Left lung (tissue), 4 donors: ENCODE measurements at regions not wholly inside any gene's neighbourhood (a gene's known extent, or its start where the extent isn't known, plus 50 kb on each side); places are given as distances from the start of the nearest gene placed in this dataset.

Experiments
- ATAC-seq: fragments of 200-7000 bp; cut with Tn5 transposase; one replicate; pipeline ENCODE4 v1.9.1; 2020; ENCODE audit warnings: moderate library complexity
- DNase-seq, 4 donors: peaks; one replicate each; pipeline ENCODE4 v3.0.0-alpha.2; 2013 to 2020
- H3K27ac ChIP-seq, 2 donors: fragments of 200-600 bp; sonication (generic) in 1 of 2; one replicate each; pipeline versions ENCODE4 v1.5.0 to v1.8.0; 2020 to 2021
- H3K27me3 ChIP-seq, 2 donors: fragments of 200-600 bp; sonication (generic) in 1 of 2; one replicate each; pipeline versions ENCODE4 v1.5.0 to v1.8.0; 2020 to 2021
- H3K36me3 ChIP-seq, 2 donors: fragments of 200-600 bp; sonication (generic) in 1 of 2; one replicate each; pipeline versions ENCODE4 v1.5.0 to v1.8.0; 2020 to 2021
- H3K4me1 ChIP-seq, 2 donors: fragments of 200-600 bp; one replicate each; pipeline ENCODE4 v1.8.0; 2021
- H3K4me3 ChIP-seq, 2 donors: fragments of 200-600 bp; sonication (generic) in 1 of 2; one replicate each; pipeline versions ENCODE4 v1.5.0 to v1.8.0; 2020 to 2021; ENCODE audit warnings: mild to moderate bottlenecking in 1 of 2
- H3K9me3 ChIP-seq, 2 donors: fragments of 200-600 bp; sonication (generic) in 1 of 2; one replicate each; pipeline versions ENCODE4 v1.5.0 to v1.8.0; 2020 to 2021
- intact Hi-C, 2 donors: fragments of 100-400 bp; cut with DNase I; formaldehyde crosslinking; loops; one replicate each; pipeline versions ENCODE4 v1.11.2 to v1.14.2; 2022
- TF ChIP-seq, protein P1 (sequence below), 2 donors: fragments of 200-600 bp; sonication (generic) in 1 of 2; IDR thresholded peaks; one replicate each; pipeline versions ENCODE4 v1.5.0 to v1.8.0; 2021; ENCODE audit warnings: antibody characterized with exemption in 2 of 2
- donor health status: DM: no; HTN: yes; CAD: no.
- donor health status: DM: no; HTN: no; CAD: no.

DNA sequence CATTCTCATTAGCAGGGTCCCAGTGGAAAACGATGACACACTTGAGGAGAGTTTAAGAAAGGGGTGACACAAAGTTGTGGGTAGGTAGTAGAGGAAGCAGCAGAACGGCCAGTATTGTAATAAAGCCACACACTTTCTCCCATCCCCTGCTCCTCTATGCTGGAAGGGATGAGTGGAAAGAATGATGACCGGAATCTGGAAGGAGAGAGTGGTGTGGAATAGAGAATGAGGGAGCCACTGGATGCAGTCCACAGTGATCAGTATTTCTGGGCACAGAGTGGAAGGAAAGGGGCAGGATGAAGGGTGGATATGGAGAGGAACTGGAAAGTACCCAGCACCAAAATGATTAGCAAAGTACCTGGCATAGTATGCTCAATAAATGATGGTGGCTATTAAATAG is 133.8 kb upstream of the DAB2 start:
- DNase-seq (no peak), ATAC-seq (no peak)
- TF ChIP-seq, protein P1, sequence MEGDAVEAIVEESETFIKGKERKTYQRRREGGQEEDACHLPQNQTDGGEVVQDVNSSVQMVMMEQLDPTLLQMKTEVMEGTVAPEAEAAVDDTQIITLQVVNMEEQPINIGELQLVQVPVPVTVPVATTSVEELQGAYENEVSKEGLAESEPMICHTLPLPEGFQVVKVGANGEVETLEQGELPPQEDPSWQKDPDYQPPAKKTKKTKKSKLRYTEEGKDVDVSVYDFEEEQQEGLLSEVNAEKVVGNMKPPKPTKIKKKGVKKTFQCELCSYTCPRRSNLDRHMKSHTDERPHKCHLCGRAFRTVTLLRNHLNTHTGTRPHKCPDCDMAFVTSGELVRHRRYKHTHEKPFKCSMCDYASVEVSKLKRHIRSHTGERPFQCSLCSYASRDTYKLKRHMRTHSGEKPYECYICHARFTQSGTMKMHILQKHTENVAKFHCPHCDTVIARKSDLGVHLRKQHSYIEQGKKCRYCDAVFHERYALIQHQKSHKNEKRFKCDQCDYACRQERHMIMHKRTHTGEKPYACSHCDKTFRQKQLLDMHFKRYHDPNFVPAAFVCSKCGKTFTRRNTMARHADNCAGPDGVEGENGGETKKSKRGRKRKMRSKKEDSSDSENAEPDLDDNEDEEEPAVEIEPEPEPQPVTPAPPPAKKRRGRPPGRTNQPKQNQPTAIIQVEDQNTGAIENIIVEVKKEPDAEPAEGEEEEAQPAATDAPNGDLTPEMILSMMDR (IDR thresholded peaks at IDR 0.05) = no peak
- no peak overlapping the region for H3K27ac ChIP-seq
- no peaks in the 10 kb centered on the region for H3K27me3 ChIP-seq
- H3K4me1 ChIP-seq = peaks cover 0 to 4% of the 10 kb centered on the region in 2 donors
- H3K36me3 ChIP-seq = no peaks in the 10 kb centered on the region
- H3K4me3 ChIP-seq = no peak overlapping the region
- no peaks in the 10 kb centered on the region for H3K9me3 ChIP-seq
- intact Hi-C loops = no loop called here

DNA sequence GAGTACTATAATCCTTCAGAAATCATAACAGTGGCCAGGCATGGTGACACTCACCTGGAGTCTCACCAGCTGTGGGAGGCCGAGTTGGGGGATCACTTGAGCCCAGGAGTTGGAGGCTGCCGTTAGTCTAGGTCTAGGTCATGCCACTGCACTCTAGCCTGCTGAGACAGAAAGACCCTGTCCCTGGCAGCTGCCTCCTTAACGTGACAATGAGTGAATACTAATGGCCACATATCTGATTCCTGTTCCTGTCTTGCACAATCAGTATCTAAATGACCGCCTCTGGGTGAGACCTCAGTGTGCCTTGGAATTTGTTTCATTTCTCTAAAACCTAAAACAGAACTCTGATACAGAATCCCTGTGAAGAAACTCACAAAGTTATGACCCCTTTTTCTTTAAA is 131.0 kb upstream of the DAB2 start:
- H3K4me3 ChIP-seq = no peak overlapping the region

DNA sequence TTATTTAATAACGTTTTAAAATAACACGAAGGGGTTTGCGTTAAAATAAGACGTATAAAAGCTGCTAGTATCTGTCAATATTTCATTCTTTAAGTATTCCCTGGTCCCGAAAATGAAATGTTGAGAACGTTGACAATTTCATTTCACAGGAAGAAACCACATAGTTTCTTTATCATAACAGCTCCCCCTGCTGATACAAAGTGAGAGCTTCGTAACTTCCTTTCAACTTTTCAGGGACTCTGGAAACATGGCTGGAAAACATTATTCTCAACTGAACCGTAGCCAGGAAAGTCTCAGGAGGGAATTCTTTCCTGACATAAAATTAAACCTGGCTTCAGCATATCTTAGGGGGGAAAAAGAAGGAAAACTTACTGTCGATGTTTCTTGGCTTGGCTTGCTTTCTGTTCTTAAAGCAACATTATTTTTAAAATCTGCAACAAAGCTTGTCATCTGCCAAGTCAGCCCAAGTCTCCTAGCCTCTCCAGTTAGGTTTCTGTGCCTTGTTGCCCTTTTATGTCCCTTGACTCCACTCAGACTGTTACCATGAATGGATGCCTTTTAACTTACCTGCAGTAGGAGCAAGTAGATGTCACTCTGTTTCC is 122.9 kb upstream of the DAB2 start:
- intact Hi-C loops = loop anchor here in 1 of 2 donors (5.0 kb wide), 1 partner anchor 170 kb away; no protein-coding TSS in a partner anchor
- H3K4me3 ChIP-seq = no peak overlapping the region
- H3K27me3 ChIP-seq = no peaks in the 10 kb centered on the region
- DNase-seq = peak in 2 of 4 donors; percentile 75 to 83
- no peaks in the 10 kb centered on the region for H3K36me3 ChIP-seq
- no peak overlapping the region for H3K27ac ChIP-seq
- H3K9me3 ChIP-seq = no peaks in the 10 kb centered on the region
- H3K4me1 ChIP-seq = peaks cover 0 to 15% of the 10 kb centered on the region in 2 donors
- TF ChIP-seq, protein P1 (IDR thresholded peaks at IDR 0.05) = peak; percentile 68 to 70
- peak; percentile 87 for ATAC-seq

More for the DNA sequence above, 131.0 kb upstream of the DAB2 start:
- Histone ChIP-seq H3K36me3 (no peaks in the 10 kb centered on the region), H3K9me3 (no peaks in the 10 kb centered on the region), H3K27me3 (no peaks in the 10 kb centered on the region), H3K4me1 (peaks cover 0 to 4% of the 10 kb centered on the region in 2 donors), H3K27ac (no peak overlapping the region)
- ATAC-seq (peak; percentile 26), DNase-seq (no peak)
- TF ChIP-seq, protein P1 (IDR thresholded peaks at IDR 0.05) = no peak
- intact Hi-C loops = no loop called here

DNA sequence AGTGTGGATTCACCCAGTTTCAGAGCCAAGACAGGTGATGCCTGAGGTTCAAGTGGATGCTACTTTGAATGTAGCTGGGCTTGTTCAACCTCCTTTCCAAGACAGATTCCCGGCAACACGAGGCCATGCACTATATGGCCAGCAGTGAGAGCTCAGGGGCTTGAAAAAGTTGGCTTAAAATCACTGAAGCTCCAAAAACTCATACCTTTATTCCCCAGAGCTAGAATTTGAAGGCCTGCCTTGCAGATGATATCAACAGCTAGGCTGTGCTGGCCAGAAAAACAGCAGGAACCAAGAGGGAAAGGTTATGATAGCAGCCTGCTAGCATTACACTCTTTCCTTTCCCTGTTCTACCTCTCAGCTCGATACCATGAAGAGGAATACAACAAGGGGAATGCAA is 120.2 kb upstream of the DAB2 start:
- Histone ChIP-seq H3K4me1 (peaks cover 0 to 15% of the 10 kb centered on the region in 2 donors), H3K36me3 (no peaks in the 10 kb centered on the region), H3K4me3 (no peak overlapping the region), H3K27me3 (no peaks in the 10 kb centered on the region), H3K9me3 (no peaks in the 10 kb centered on the region), H3K27ac (no peak overlapping the region)
- no peak for DNase-seq
- ATAC-seq = no peak
- intact Hi-C loops = loop anchor here in 1 of 2 donors (5.0 kb wide), 1 partner anchor 168 kb away; no protein-coding TSS in a partner anchor
- TF ChIP-seq, protein P1 (IDR thresholded peaks at IDR 0.05) = no peak

DNA sequence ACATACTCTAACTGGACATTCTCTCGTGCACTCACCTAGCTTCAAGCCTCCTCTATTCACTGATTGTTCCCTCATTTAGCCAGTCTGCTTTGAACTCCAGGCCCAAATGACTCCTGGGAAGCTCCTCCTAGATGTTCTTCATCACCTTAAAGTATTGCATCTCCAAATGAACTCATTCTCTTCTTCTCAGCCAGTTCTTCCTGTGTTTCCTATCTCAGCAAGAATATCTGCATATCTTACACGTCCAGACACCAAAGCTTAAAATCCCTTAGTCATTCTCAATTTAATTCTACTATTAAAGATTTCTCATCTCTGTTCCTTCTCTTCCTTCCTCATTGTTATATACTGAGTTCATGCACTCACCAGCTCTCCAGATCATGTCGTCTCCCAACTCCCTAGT is 118.6 kb upstream of the DAB2 start:
- Histone ChIP-seq H3K4me3 (no peak overlapping the region), H3K9me3 (no peaks in the 10 kb centered on the region), H3K4me1 (peaks cover 0 to 15% of the 10 kb centered on the region in 2 donors), H3K27me3 (no peaks in the 10 kb centered on the region), H3K36me3 (no peaks in the 10 kb centered on the region), H3K27ac (peak overlapping the region in 1 of 2 donors; percentile 29)
- ATAC-seq = no peak
- DNase-seq = no peak
- intact Hi-C loops = no loop called here
- TF ChIP-seq, protein P1 (IDR thresholded peaks at IDR 0.05) = no peak
